HEK293 (cell line): ENCODE measurements at regions not wholly inside any gene's neighbourhood (a gene's known extent, or its start where the extent isn't known, plus 50 kb on each side); places are given as distances from the start of the nearest gene placed in this dataset.

Source experiments
- CTCF ChIA-PET: fragments of 350-600 bp; formaldehyde crosslinking; extraction: SDS; loops from one replicate; lab custom pipeline; 2021; ENCODE audit warnings: antibody characterized with exemption; lab: Yijun Ruan, JAX
- POLR2A ChIA-PET: fragments of 300-600 bp; formaldehyde crosslinking; extraction: SDS; loops from one replicate; lab custom pipeline; 2020; ENCODE audit warnings: antibody characterized with exemption, inconsistent platforms; lab: Yijun Ruan, JAX
- H3K27ac ChIP-seq: fragments of 200-500 bp; sonication (Bioruptor generic); 2 replicates; pipeline ENCODE4 v1.5.1; 2014; ENCODE audit warnings: low read depth, low read length, control low read depth, inconsistent platforms; ENCODE audit errors: extremely low read depth
- H3K36me3 ChIP-seq, 2 experiments: fragments of 200-500 bp in 1 of 2; sonication (Bioruptor generic) in 1 of 2; 1 replicate in 1 of 2; 2 replicates in 1 of 2; pipeline ENCODE4 v1.5.1; 2014 to 2017; ENCODE audit warnings: inconsistent platforms in 2 of 2, low read length in 2 of 2; ENCODE audit not compliant: control insufficient read depth in 2 of 2, insufficient read depth in 1 of 2
- H3K4me1 ChIP-seq: fragments of 200-500 bp; sonication (Bioruptor generic); 2 replicates; pipeline ENCODE4 v1.5.1; 2014; ENCODE audit warnings: mild to moderate bottlenecking, low read length, inconsistent platforms; ENCODE audit not compliant: control insufficient read depth, insufficient read depth
- H3K4me3 ChIP-seq: 2 replicates; pipeline ENCODE4 v1.5.1; 2011; ENCODE audit warnings: low read depth, mild to moderate bottlenecking, control low read depth, low read length, moderate library complexity
- H3K9me3 ChIP-seq: fragments of 200-500 bp; sonication (Bioruptor generic); 2 replicates; pipeline ENCODE4 v1.5.1; 2014; ENCODE audit warnings: low read depth, low read length, inconsistent platforms; ENCODE audit not compliant: control insufficient read depth, insufficient read depth
- KLF7 ChIP-seq: fragments of 450-650 bp; formaldehyde crosslinking; IDR thresholded peaks from 2 replicates; pipeline ENCODE4 v1.5.1; 2016; ENCODE audit warnings: missing biosample characterization, missing genetic modification characterization, borderline replicate concordance
- OSR2 ChIP-seq: fragments of 450-650 bp; formaldehyde crosslinking; IDR thresholded peaks from 2 replicates; pipeline ENCODE4 v1.5.1; 2016; ENCODE audit warnings: missing biosample characterization, missing genetic modification characterization
- PATZ1 ChIP-seq: fragments of 450-650 bp; formaldehyde crosslinking; IDR thresholded peaks from 2 replicates; pipeline ENCODE4 v1.5.1; 2016; ENCODE audit warnings: missing biosample characterization, missing genetic modification characterization
- ZBTB44 ChIP-seq: fragments of 450-650 bp; IDR thresholded peaks from 2 replicates; pipeline ENCODE4 v1.5.1; 2018; ENCODE audit warnings: missing biosample characterization, mild to moderate bottlenecking, missing genetic modification characterization
- ZBTB49 ChIP-seq: fragments of 450-650 bp; formaldehyde crosslinking; IDR thresholded peaks from 2 replicates; pipeline ENCODE4 v1.5.1; 2016; ENCODE audit warnings: missing biosample characterization, missing genetic modification characterization, low read depth
- ZNF10 ChIP-seq: fragments of 450-650 bp; formaldehyde crosslinking; IDR thresholded peaks from 2 replicates; pipeline ENCODE4 v1.5.1; 2017; ENCODE audit warnings: missing biosample characterization, missing genetic modification characterization
- ZNF157 ChIP-seq: fragments of 450-650 bp; formaldehyde crosslinking; IDR thresholded peaks from 2 replicates; pipeline ENCODE4 v1.5.1; 2016; ENCODE audit warnings: missing biosample characterization, missing genetic modification characterization
- ZNF18 ChIP-seq: fragments of 450-650 bp; formaldehyde crosslinking; IDR thresholded peaks from 2 replicates; pipeline ENCODE4 v1.5.1; 2016; ENCODE audit warnings: missing biosample characterization, missing genetic modification characterization
- ZNF292 ChIP-seq: fragments of 450-650 bp; formaldehyde crosslinking; IDR thresholded peaks from 2 replicates; pipeline ENCODE4 v1.5.1; 2016; ENCODE audit warnings: low read depth, missing biosample characterization, missing genetic modification characterization, borderline replicate concordance
- ZNF404 ChIP-seq: fragments of 450-650 bp; formaldehyde crosslinking; IDR thresholded peaks from 2 replicates; pipeline ENCODE4 v1.5.1; 2017; ENCODE audit warnings: missing biosample characterization, missing genetic modification characterization
- ZNF423 ChIP-seq: fragments of 450-650 bp; formaldehyde crosslinking; IDR thresholded peaks from 2 replicates; pipeline ENCODE4 v1.5.1; 2016; ENCODE audit warnings: missing biosample characterization, missing genetic modification characterization
- ZNF530 ChIP-seq: fragments of 450-650 bp; formaldehyde crosslinking; IDR thresholded peaks from 2 replicates; pipeline ENCODE4 v1.5.1; 2016; ENCODE audit warnings: low read depth, missing biosample characterization, missing genetic modification characterization
- ZNF629 ChIP-seq: fragments of 450-650 bp; formaldehyde crosslinking; IDR thresholded peaks from 2 replicates; pipeline ENCODE4 v1.5.1; 2017; ENCODE audit warnings: missing biosample characterization, missing genetic modification characterization
- ZNF664 ChIP-seq: fragments of 450-650 bp; formaldehyde crosslinking; IDR thresholded peaks from 2 replicates; pipeline ENCODE4 v1.5.1; 2016; ENCODE audit warnings: missing biosample characterization, missing genetic modification characterization
- ZNF776 ChIP-seq: fragments of 450-650 bp; formaldehyde crosslinking; IDR thresholded peaks from 2 replicates; pipeline ENCODE4 v1.5.0; 2017; ENCODE audit warnings: missing biosample characterization, missing genetic modification characterization, borderline replicate concordance

- TF ChIP-seq ZNF776 (tag by site-specific recombination) = no peak
- no peak for TF ChIP-seq ZNF530
- TF ChIP-seq, all 188 proteins: peak for 3
Measured at GRCh38 chr1:58841455-58841854, 57.6 kb upstream of the JUN start (continued).

GRCh38 chr1:58842941-58843340 is 59.1 kb upstream of the JUN start:
- Histone ChIP-seq H3K36me3 (no peaks in the 10 kb centered on the region), H3K4me1 (no peaks in the 10 kb centered on the region), H3K4me3 (no peak overlapping the region), H3K9me3 (no peaks in the 10 kb centered on the region), H3K27ac (no peak overlapping the region)
- ChIA-PET POLR2A (no interaction called here), CTCF (interaction anchor here (0.7 to 1.4 kb wide), 4 partner anchors 10 to 549 kb away, joined by 3 to 6 read pairs (median 4); no protein-coding TSS in a partner anchor)
- TF ChIP-seq ZNF10 = peak; percentile 94
- TF ChIP-seq ZNF629 (tag by site-specific recombination) = no peak

GRCh38 chr1:58844176-58844575 is 60.3 kb upstream of the JUN start:
- no peak overlapping the region for H3K27ac ChIP-seq
- TF ChIP-seq ZNF664 (tag by site-specific recombination) = no peak
- TF ChIP-seq PATZ1 (tag by site-specific recombination) = no peak
- no peak for TF ChIP-seq ZNF157
- no peak for TF ChIP-seq ZNF404 (tag by site-specific recombination)
- TF ChIP-seq ZBTB44 (tag by site-specific recombination) = no peak
- no peak for TF ChIP-seq ZBTB49
- no peak for TF ChIP-seq ZNF18 (tag by site-specific recombination)
- TF ChIP-seq, all 188 proteins: peak for 0
- CTCF ChIA-PET = no interaction called here
- Histone ChIP-seq H3K4me1 (no peaks in the 10 kb centered on the region), H3K36me3 (no peaks in the 10 kb centered on the region), H3K9me3 (no peaks in the 10 kb centered on the region), H3K4me3 (no peak overlapping the region)
- POLR2A ChIA-PET = no interaction called here

- no peaks in the 10 kb centered on the region for H3K36me3 ChIP-seq
- POLR2A ChIA-PET = no interaction called here
- no peak overlapping the region for H3K4me3 ChIP-seq
- H3K27ac ChIP-seq = no peak overlapping the region
- CTCF ChIA-PET = interaction anchor here (0.5 to 0.6 kb wide), 2 partner anchors 64 to 481 kb away, joined by 3 to 4 read pairs; no protein-coding TSS in a partner anchor
- no peaks in the 10 kb centered on the region for H3K4me1 ChIP-seq
- no peak for TF ChIP-seq ZNF292 (tag by site-specific recombination)
- no peak for TF ChIP-seq OSR2 (tag by site-specific recombination)
- no peak for TF ChIP-seq ZNF423 (tag by site-specific recombination)
- TF ChIP-seq ZNF664 (tag by site-specific recombination) = no peak
- TF ChIP-seq KLF7 (tag by site-specific recombination) = no peak
- H3K9me3 ChIP-seq = no peaks in the 10 kb centered on the region
Measured at GRCh38 chr1:58845942-58846341, 62.1 kb upstream of the JUN start.
